ENCODE measurements at regions not wholly inside any gene's neighbourhood (a gene's known extent, or its start where the extent isn't known, plus 50 kb on each side); places are given as distances from the start of the nearest gene placed in this dataset.

- no peak overlapping the region for H3K4me3 Mint-ChIP-seq
- no peak overlapping the region for H4K91ac ChIP-seq (ENCODE audit: insufficient read length, low read depth, low read length)
- H4K20me1 ChIP-seq (ENCODE audit: control insufficient read depth, insufficient read depth, insufficient read length): no peaks in the 10 kb centered on the region
- H3K9me3 Mint-ChIP-seq: peaks cover 3 to 9% of the 10 kb centered on the region in 2 experiments; a peak in 3 of 5 replicates
- no peaks in the 10 kb centered on the region for H3K27me3 Mint-ChIP-seq (ENCODE audit: low read depth)
- no peak overlapping the region for H3K23ac ChIP-seq (ENCODE audit: insufficient read length, low read depth, low read length)
- no peak overlapping the region for H3K27ac Mint-ChIP-seq
- no CpG with 5 or more reads among the region's 3 CpGs for WGBS (ENCODE audit: extremely low coverage, insufficient read length, low lambda C conversion rate)
- H3K14ac ChIP-seq (ENCODE audit: insufficient read depth, low read length): no peak overlapping the region
- no peaks in the 10 kb centered on the region for H3K36me3 Mint-ChIP-seq (ENCODE audit: insufficient read depth in 1 of 3, low read depth in 3 of 3)
- H3K56ac ChIP-seq (ENCODE audit: insufficient read length, low read depth, low read length): no peak overlapping the region
- no peaks in the 10 kb centered on the region for H3K4me1 ChIP-seq (ENCODE audit: insufficient read depth, low read length)
- H3K4me2 ChIP-seq (ENCODE audit: insufficient read depth, insufficient read length, low read length): no peak overlapping the region
- no peaks in the 10 kb centered on the region for H3K79me2 ChIP-seq (ENCODE audit: insufficient read depth, low read length)
- H2AK5ac ChIP-seq (ENCODE audit: insufficient read length, low read length): no peak overlapping the region
- H3T11ph ChIP-seq (ENCODE audit: low read length): no peak overlapping the region
- TF ChIP-seq CTCF (conservative IDR thresholded peaks at IDR 0.05): no peak
- H3K4me1 Mint-ChIP-seq: no peaks in the 10 kb centered on the region
- H3K9me3 ChIP-seq (ENCODE audit: control insufficient read depth, low read depth, low read length): no peaks in the 10 kb centered on the region
- no peak overlapping the region for H4K8ac ChIP-seq (replicated peaks; ENCODE audit: insufficient read length, low read depth, low read length)
- H3K4ac ChIP-seq (ENCODE audit: low read depth, low read length): no peak overlapping the region
- H2AFZ ChIP-seq (ENCODE audit: low read length): no peak overlapping the region
- H3K9ac ChIP-seq (ENCODE audit: extremely low read depth, insufficient read length, low read length): no peak overlapping the region
- H3K27me3 ChIP-seq (ENCODE audit: insufficient read depth, low read length): no peaks in the 10 kb centered on the region
- H2BK5ac ChIP-seq (ENCODE audit: insufficient read length, low read length): no peak overlapping the region
- H3K79me1 ChIP-seq (ENCODE audit: insufficient read depth, low read depth, low read length, poor library complexity, severe bottlenecking): no peaks in the 10 kb centered on the region
- H3K18ac ChIP-seq (ENCODE audit: insufficient read length, low read depth, low read length): no peak overlapping the region
- H4K5ac ChIP-seq (ENCODE audit: insufficient read length, low read depth, low read length): no peak overlapping the region
- no peak overlapping the region for H2BK20ac ChIP-seq (ENCODE audit: low read depth, low read length, poor library complexity, severe bottlenecking)
- no peaks in the 10 kb centered on the region for H3K23me2 ChIP-seq (ENCODE audit: insufficient read length, low read depth, low read length, poor library complexity, severe bottlenecking)
- no peak overlapping the region for H3K27ac ChIP-seq (ENCODE audit: insufficient read length, low read depth, low read length)
- no peak overlapping the region for H2BK120ac ChIP-seq (ENCODE audit: low read depth, low read length, poor library complexity, severe bottlenecking)
- no peak overlapping the region for H2BK12ac ChIP-seq (ENCODE audit: insufficient read length, low read depth, low read length)
- DNase-seq: no peak
- H2BK15ac ChIP-seq (ENCODE audit: low read depth, low read length): no peak overlapping the region
Observed at GRCh38 chr5:13317654-13318053, 626.8 kb downstream of the DNAH5 start.
